K562 (cell line): ENCODE measurements at regions not wholly inside any gene's neighbourhood (a gene's known extent, or its start where the extent isn't known, plus 50 kb on each side); places are given as distances from the start of the nearest gene placed in this dataset.

ENCODE experiments used
- ATAC-seq: fragments of 200-7000 bp; cut with Tn5 transposase; 3 replicates; pipeline ENCODE4 v1.9.1; 2020; ENCODE audit warnings: moderate library complexity
- BruUV-seq: library from RNA; stranded (reverse); fragments of 400-500 nt; replicated peaks from 2 replicates; lab custom pipeline; 2021; lab: Mats Ljungman, UMichigan
- CTCF ChIA-PET: fragments of 300-600 bp; formaldehyde crosslinking; extraction: SDS; loops from one replicate; lab custom pipeline; 2021; ENCODE audit warnings: low intra/inter-chr PET ratio; lab: Yijun Ruan, JAX
- POLR2A ChIA-PET: fragments of 300-600, 350-650 bp; sonication (Branson Sonifier 250); formaldehyde crosslinking; extraction: SDS; loops from one replicate; lab custom pipeline; 2021; ENCODE audit warnings: antibody characterized with exemption, inconsistent platforms; lab: Yijun Ruan, JAX
- DNase-seq, 4 experiments: peaks; one replicate each; pipeline versions ENCODE4 v3.0.0 to v3.0.0-alpha.2; 2011 to 2018; ENCODE audit warnings: low spot score in 3 of 4, mixed read lengths in 3 of 4; ENCODE audit errors: extremely low read depth in 1 of 4
- FAIRE-seq: peaks from 2 replicates; lab custom pipeline; 2011; peaks lifted over from hg19 to GRCh38; lab: Jason Lieb, UNC
- H2AFZ ChIP-seq: 2 replicates; pipeline ENCODE4 v1.6.0; 2011; ENCODE audit warnings: low read depth, low read length, control low read depth, inconsistent platforms
- H3K27ac ChIP-seq: fragments of 200-600 bp; 3 replicates; pipeline ENCODE4 v1.8.0; 2011; ENCODE audit warnings: low read depth, mild to moderate bottlenecking, control low read depth, inconsistent platforms, low read length, moderate library complexity, mixed read lengths; ENCODE audit errors: extremely low read depth
- H3K27me3 ChIP-seq, 2 experiments: fragments of 300-600 bp in 1 of 2; 2 replicates in 1 of 2; 3 replicates in 1 of 2; pipeline versions ENCODE4 v1.6.0 to v1.8.0; 2011; ENCODE audit warnings: inconsistent platforms in 2 of 2, low read length in 2 of 2, mild to moderate bottlenecking in 1 of 2, mixed read lengths in 1 of 2, moderate library complexity in 1 of 2; ENCODE audit not compliant: control insufficient read depth in 2 of 2, insufficient read depth in 2 of 2
- H3K36me3 ChIP-seq: fragments of 300-600 bp; 3 replicates; pipeline ENCODE4 v1.8.0; 2011; ENCODE audit warnings: mild to moderate bottlenecking, low read length, inconsistent platforms; ENCODE audit not compliant: control insufficient read depth, insufficient read depth
- H3K4me1 ChIP-seq, 2 experiments: fragments of 200-600 bp in 1 of 2; replicated peaks in 1 of 2; 2 replicates in 1 of 2; 3 replicates in 1 of 2; pipeline versions ENCODE4 v1.5.1 to v1.8.0; 2011; ENCODE audit warnings: inconsistent platforms in 2 of 2, low read length in 2 of 2, mild to moderate bottlenecking in 1 of 2, mixed read lengths in 1 of 2, moderate library complexity in 1 of 2; ENCODE audit not compliant: control insufficient read depth in 2 of 2, insufficient read depth in 2 of 2
- H3K4me2 ChIP-seq: 2 replicates; pipeline ENCODE4 v1.6.1; 2011; ENCODE audit warnings: low read length, control low read depth, inconsistent platforms, mixed read lengths; ENCODE audit not compliant: insufficient read depth
- H3K4me3 ChIP-seq: fragments of 200-600 bp; sonication (generic), shearing (Covaris generic); 2 replicates; pipeline ENCODE4 v1.5.1; 2016; ENCODE audit warnings: control low read depth, inconsistent platforms
- H3K79me2 ChIP-seq: fragments of 200-600 bp; 3 replicates; pipeline ENCODE4 v1.8.0; 2011; ENCODE audit warnings: low read length, inconsistent platforms; ENCODE audit not compliant: control insufficient read depth, insufficient read depth
- H3K9ac ChIP-seq, 2 experiments: 2 replicates each; pipeline versions ENCODE4 v1.6.0 to v1.6.1; 2011; ENCODE audit warnings: low read depth in 2 of 2, low read length in 2 of 2, control low read depth in 1 of 2, inconsistent platforms in 1 of 2, mild to moderate bottlenecking in 1 of 2, mixed read lengths in 1 of 2; ENCODE audit not compliant: insufficient read depth in 1 of 2
- H3K9me1 ChIP-seq: one replicate; pipeline ENCODE4 v1.6.0; 2011; ENCODE audit warnings: inconsistent platforms, mild to moderate bottlenecking, low read length, moderate library complexity; ENCODE audit not compliant: control insufficient read depth, insufficient read depth
- H3K9me3 ChIP-seq: replicated peaks from 2 replicates; pipeline ENCODE4 v1.5.1; 2011; ENCODE audit warnings: low read depth, low read length, inconsistent platforms; ENCODE audit not compliant: control insufficient read depth, insufficient read depth
- H4K20me1 ChIP-seq: replicated peaks from 2 replicates; pipeline ENCODE4 v1.6.1; 2011; ENCODE audit warnings: low read length, inconsistent platforms, mixed read lengths; ENCODE audit not compliant: control insufficient read depth, insufficient read depth
- BDP1 ChIP-seq: IDR thresholded peaks from 3 replicates; pipeline ENCODE4 v1.6.1; 2011; ENCODE audit not compliant: insufficient read length, insufficient read depth
- CBFB ChIP-seq: sonication (generic); formaldehyde crosslinking; IDR thresholded peaks from 2 replicates; pipeline ENCODE4 v1.4.0; 2020; ENCODE audit warnings: mild to moderate bottlenecking, missing genetic modification reagents
- CBX2 ChIP-seq: fragments of 200-600 bp; sonication (generic); IDR thresholded peaks from one replicate; pipeline ENCODE4 v1.6.1; 2012; ENCODE audit warnings: mild to moderate bottlenecking, low read length, inconsistent platforms; ENCODE audit not compliant: insufficient read depth, poor library complexity, severe bottlenecking
- MBD2 ChIP-seq: sonication (generic); IDR thresholded peaks from 2 replicates; pipeline ENCODE4 v1.6.1; 2016; ENCODE audit warnings: low read depth, borderline replicate concordance
- MXD1 ChIP-seq: fragments of 250-450 bp; sonication (Bioruptor Pico); IDR thresholded peaks from 2 replicates; pipeline ENCODE4 v1.8.0; 2021; ENCODE audit warnings: borderline replicate concordance, mild to moderate bottlenecking, moderate library complexity; ENCODE audit not compliant: poor library complexity, severe bottlenecking
- PCBP1 ChIP-seq: fragments of 200-400 bp; formaldehyde crosslinking; IDR thresholded peaks from 2 replicates; pipeline ENCODE4 v1.6.1; 2018; ENCODE audit warnings: mild to moderate bottlenecking, low read depth, low read length; ENCODE audit not compliant: poor library complexity, severe bottlenecking
- POLR2AphosphoS2 ChIP-seq: IDR thresholded peaks from 2 replicates; pipeline ENCODE4 v1.6.1; 2012; ENCODE audit warnings: low read length, improper control_type of control experiment
- PRDM10 ChIP-seq: fragments of 450-650 bp; IDR thresholded peaks from 2 replicates; pipeline ENCODE4 v1.6.1; 2018; ENCODE audit not compliant: partially characterized antibody
- STAT5A ChIP-seq: IDR thresholded peaks from 2 replicates; pipeline ENCODE4 v1.6.1; 2012; ENCODE audit warnings: low read length, inconsistent platforms, borderline replicate concordance
- TAF1 ChIP-seq: IDR thresholded peaks from 2 replicates; pipeline ENCODE4 v1.6.1; 2011; ENCODE audit warnings: mild to moderate bottlenecking, low read length, moderate library complexity; ENCODE audit not compliant: insufficient read depth, control insufficient read depth, severe bottlenecking; ENCODE audit errors: extremely low read depth
- TAF9B ChIP-seq: fragments of 450-650 bp; IDR thresholded peaks from 2 replicates; pipeline ENCODE4 v1.6.1; 2018; ENCODE audit warnings: mild to moderate bottlenecking; ENCODE audit not compliant: partially characterized antibody
- TCFL5 ChIP-seq: fragments of 250-450 bp; sonication (Bioruptor Pico); conservative IDR thresholded peaks from 2 replicates; pipeline ENCODE4 v1.6.1; 2021; ENCODE audit warnings: mild to moderate bottlenecking, moderate library complexity, matching md5 sums
- TRIM24 ChIP-seq, 2 experiments: fragments of 450-650 bp; IDR thresholded peaks; 2 replicates each; pipeline ENCODE4 v1.6.1; 2016
- ZNF146 ChIP-seq: IDR thresholded peaks from one replicate; pipeline ENCODE4 v1.6.1; 2018; ENCODE audit warnings: missing compliant biosample characterization; ENCODE audit not compliant: unreplicated experiment
- ZNF263 ChIP-seq: sonication (generic); formaldehyde crosslinking; IDR thresholded peaks from 2 replicates; pipeline ENCODE4 v1.8.0; 2022; ENCODE audit warnings: mild to moderate bottlenecking, missing genetic modification reagents, borderline replicate concordance
- ZNF551 ChIP-seq: fragments of 250-450 bp; sonication (Bioruptor Pico); IDR thresholded peaks from 2 replicates; pipeline ENCODE4 v1.5.0; 2021; ENCODE audit warnings: mild to moderate bottlenecking, moderate library complexity
- ZNF561 ChIP-seq: fragments of 450-650 bp; formaldehyde crosslinking; conservative IDR thresholded peaks from 2 replicates; pipeline ENCODE4 v1.4.0; 2020; ENCODE audit warnings: mild to moderate bottlenecking, moderate library complexity
- WGBS: fragments of 100-300 bp; shearing (Covaris generic); methylation state at CpG from one replicate; pipeline ENCODE4 v1.1.6; 2016; ENCODE audit warnings: low coverage, mixed read lengths; ENCODE audit not compliant: insufficient coverage; ENCODE audit errors: missing lambda C conversion rate; 5-methylcytosine and 5-hydroxymethylcytosine counted together
- in situ Hi-C: fragments of 300-500 bp; cut with MboI; formaldehyde crosslinking; loops from 4 replicates; pipeline ENCODE4 v1.15.0; 2018; ENCODE audit warnings: inconsistent platforms, mixed read lengths
- intact Hi-C: fragments of 100-400 bp; cut with micrococcal nuclease; formaldehyde crosslinking; loops from 2 replicates; pipeline ENCODE4 v1.14.2; 2022
- TF ChIP-seq, protein P1 (sequence below): fragments of 450-650 bp; IDR thresholded peaks from 2 replicates; pipeline ENCODE4 v1.7.0; 2016; ENCODE audit warnings: borderline replicate concordance

DNA sequence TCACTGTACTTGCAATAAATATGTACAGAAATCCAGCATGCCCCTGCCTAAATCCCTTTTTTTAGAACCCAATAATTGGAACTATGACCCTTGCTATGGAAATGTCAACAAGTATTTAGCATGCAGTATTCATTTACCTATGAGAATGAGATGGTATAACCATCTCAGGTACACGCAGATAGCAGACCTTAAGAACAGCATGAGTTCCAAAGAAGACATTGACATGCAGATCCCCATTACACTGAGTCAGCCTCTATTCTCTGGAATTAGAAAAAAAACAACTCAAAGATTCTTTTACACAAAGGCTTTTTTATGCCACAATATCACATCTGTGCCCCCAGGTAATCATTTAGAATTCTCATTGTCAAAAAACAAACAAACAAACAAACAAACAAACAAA is 325.6 kb upstream of the TLE4 start:
- Histone ChIP-seq H3K79me2 (no peaks in the 10 kb centered on the region), H3K9me3 (no peaks in the 10 kb centered on the region), H3K36me3 (no peaks in the 10 kb centered on the region), H2AFZ (no peak overlapping the region), H3K4me3 (no peak overlapping the region), H3K4me1 (no peaks in the 10 kb centered on the region), H4K20me1 (no peaks in the 10 kb centered on the region), H3K27ac (no peak overlapping the region), H3K4me2 (no peak overlapping the region), H3K9ac (no peak overlapping the region), H3K27me3 (no peaks in the 10 kb centered on the region), H3K9me1 (no peaks in the 10 kb centered on the region)
- ChIA-PET POLR2A (no interaction called here), CTCF (no interaction called here)
- TF ChIP-seq CBX2 (no peak), PRDM10 (no peak), BDP1 (no peak), PCBP1 (no peak), ZNF561 (no peak), STAT5A (no peak), MBD2 (no peak), POLR2AphosphoS2 (no peak), ZNF263 (CRISPR knock-in tag) (no peak), TRIM24 (IDR thresholded peaks at IDR 0.05) (no peak), MXD1 (CRISPR knock-in tag) (no peak), TAF9B (no peak), CBFB (no peak), TAF1 (no peak), ZNF551 (no peak), ZNF146 (no peak), TCFL5 (CRISPR knock-in tag) (no peak)
- TF ChIP-seq, protein P1, sequence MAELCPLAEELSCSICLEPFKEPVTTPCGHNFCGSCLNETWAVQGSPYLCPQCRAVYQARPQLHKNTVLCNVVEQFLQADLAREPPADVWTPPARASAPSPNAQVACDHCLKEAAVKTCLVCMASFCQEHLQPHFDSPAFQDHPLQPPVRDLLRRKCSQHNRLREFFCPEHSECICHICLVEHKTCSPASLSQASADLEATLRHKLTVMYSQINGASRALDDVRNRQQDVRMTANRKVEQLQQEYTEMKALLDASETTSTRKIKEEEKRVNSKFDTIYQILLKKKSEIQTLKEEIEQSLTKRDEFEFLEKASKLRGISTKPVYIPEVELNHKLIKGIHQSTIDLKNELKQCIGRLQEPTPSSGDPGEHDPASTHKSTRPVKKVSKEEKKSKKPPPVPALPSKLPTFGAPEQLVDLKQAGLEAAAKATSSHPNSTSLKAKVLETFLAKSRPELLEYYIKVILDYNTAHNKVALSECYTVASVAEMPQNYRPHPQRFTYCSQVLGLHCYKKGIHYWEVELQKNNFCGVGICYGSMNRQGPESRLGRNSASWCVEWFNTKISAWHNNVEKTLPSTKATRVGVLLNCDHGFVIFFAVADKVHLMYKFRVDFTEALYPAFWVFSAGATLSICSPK, result no peak
- FAIRE-seq, result no peak
- no TSS peak for BruUV-seq
- ATAC-seq, result no peak
- in situ Hi-C loops (no loop called here), intact Hi-C loops (no loop called here)
- WGBS, result 0% methylated on average over 1 of the region's 1 CpG
- no peak for DNase-seq
